Nephron (organoid): ENCODE measurements at regions not wholly inside any gene's neighbourhood (a gene's known extent, or its start where the extent isn't known, plus 50 kb on each side); places are given as distances from the start of the nearest gene placed in this dataset.

ENCODE experiments used
- H3K27ac Mint-ChIP-seq, 3 experiments: 2 replicates each; pipeline ENCODE4 v1.8.0; 2020; ENCODE audit warnings: mixed read lengths in 3 of 3, mild to moderate bottlenecking in 2 of 3, moderate library complexity in 1 of 3
- H3K27me3 Mint-ChIP-seq: 2 replicates; pipeline ENCODE4 v1.8.0; 2021; ENCODE audit warnings: low read depth, mild to moderate bottlenecking, moderate library complexity, mixed read lengths
- H3K36me3 Mint-ChIP-seq: 2 replicates; pipeline ENCODE4 v1.8.0; 2020; ENCODE audit warnings: low read depth, mixed read lengths
- H3K4me1 Mint-ChIP-seq: 2 replicates; pipeline ENCODE4 v1.8.0; 2020; ENCODE audit warnings: mixed read lengths
- H3K4me3 Mint-ChIP-seq, 3 experiments: 2 replicates each; pipeline ENCODE4 v1.8.0; 2020; ENCODE audit warnings: mild to moderate bottlenecking in 3 of 3, mixed read lengths in 3 of 3, moderate library complexity in 2 of 3
- H3K9me3 Mint-ChIP-seq: 2 replicates; pipeline ENCODE4 v1.8.0; 2020; ENCODE audit warnings: mixed read lengths
- TF ChIP-seq, protein P1 (sequence below), 3 experiments: fragments of 200-600 bp; sonication (generic); IDR thresholded peaks; one replicate each; pipeline ENCODE4 v1.5.0; 2021; ENCODE audit warnings: antibody characterized with exemption in 3 of 3; ENCODE audit not compliant: unreplicated experiment in 3 of 3

DNA sequence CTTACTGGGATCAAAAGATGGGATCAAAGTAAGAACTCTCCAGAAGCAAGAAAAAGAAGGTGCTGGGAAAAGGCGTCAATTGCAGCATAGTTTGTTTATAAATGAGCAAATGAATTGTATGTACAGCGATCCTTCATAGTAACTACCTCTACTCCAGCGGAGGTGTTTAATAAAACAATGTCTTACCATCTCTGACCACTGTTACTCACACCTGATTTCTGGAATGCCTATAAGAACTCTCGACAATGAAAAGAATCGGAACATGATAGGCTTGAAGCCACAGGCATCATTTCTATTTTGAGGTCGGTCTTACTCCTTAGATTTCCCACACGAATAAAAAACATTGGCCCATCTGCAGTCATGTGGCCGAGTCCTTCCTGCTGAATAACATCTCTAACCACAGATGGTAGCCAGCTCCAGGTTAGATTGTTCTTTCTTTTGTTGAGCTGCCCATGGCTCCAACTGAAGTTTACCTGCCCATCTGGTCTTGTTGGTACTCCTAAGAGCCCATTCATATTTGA, 67.6 kb downstream of the CLDN34 start:
- Mint-ChIP-seq H3K27me3 (no peaks in the 10 kb centered on the region), H3K4me1 (no peaks in the 10 kb centered on the region), H3K4me3 (no peak overlapping the region), H3K9me3 (peaks cover 18% of the 10 kb centered on the region), H3K36me3 (peaks cover 18% of the 10 kb centered on the region), H3K27ac (no peak overlapping the region)
- TF ChIP-seq, protein P1, sequence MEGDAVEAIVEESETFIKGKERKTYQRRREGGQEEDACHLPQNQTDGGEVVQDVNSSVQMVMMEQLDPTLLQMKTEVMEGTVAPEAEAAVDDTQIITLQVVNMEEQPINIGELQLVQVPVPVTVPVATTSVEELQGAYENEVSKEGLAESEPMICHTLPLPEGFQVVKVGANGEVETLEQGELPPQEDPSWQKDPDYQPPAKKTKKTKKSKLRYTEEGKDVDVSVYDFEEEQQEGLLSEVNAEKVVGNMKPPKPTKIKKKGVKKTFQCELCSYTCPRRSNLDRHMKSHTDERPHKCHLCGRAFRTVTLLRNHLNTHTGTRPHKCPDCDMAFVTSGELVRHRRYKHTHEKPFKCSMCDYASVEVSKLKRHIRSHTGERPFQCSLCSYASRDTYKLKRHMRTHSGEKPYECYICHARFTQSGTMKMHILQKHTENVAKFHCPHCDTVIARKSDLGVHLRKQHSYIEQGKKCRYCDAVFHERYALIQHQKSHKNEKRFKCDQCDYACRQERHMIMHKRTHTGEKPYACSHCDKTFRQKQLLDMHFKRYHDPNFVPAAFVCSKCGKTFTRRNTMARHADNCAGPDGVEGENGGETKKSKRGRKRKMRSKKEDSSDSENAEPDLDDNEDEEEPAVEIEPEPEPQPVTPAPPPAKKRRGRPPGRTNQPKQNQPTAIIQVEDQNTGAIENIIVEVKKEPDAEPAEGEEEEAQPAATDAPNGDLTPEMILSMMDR (IDR thresholded peaks at IDR 0.05; ENCODE audit: unreplicated experiment in 3 of 3): no peak

DNA sequence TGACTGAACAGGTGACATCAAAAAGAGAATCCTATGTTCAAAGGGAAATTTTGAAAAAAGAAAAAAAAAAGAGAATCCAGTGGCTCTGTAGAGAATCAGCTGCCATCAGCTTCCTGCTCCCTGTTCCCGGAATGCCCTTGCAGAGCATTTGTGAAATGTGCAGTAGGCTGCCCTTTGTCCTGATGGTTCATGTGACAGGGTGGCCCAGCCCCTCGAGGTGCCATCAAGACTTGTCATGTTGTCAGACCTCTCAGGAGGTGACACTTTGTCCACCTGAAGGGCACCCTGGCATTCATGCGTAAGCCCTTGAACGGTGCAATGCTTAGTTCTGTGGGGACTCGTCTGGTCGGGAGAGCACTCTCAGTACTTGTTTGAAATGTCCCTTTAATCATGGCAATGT, 71.4 kb downstream of the CLDN34 start:
- Mint-ChIP-seq H3K27me3 (peaks cover 3% of the 10 kb centered on the region), H3K4me1 (no peaks in the 10 kb centered on the region), H3K4me3 (no peak overlapping the region), H3K36me3 (peaks cover 16% of the 10 kb centered on the region), H3K27ac (no peak overlapping the region), H3K9me3 (peaks cover 9% of the 10 kb centered on the region)
- TF ChIP-seq, protein P1 (IDR thresholded peaks at IDR 0.05; ENCODE audit: unreplicated experiment in 3 of 3): no peak

DNA sequence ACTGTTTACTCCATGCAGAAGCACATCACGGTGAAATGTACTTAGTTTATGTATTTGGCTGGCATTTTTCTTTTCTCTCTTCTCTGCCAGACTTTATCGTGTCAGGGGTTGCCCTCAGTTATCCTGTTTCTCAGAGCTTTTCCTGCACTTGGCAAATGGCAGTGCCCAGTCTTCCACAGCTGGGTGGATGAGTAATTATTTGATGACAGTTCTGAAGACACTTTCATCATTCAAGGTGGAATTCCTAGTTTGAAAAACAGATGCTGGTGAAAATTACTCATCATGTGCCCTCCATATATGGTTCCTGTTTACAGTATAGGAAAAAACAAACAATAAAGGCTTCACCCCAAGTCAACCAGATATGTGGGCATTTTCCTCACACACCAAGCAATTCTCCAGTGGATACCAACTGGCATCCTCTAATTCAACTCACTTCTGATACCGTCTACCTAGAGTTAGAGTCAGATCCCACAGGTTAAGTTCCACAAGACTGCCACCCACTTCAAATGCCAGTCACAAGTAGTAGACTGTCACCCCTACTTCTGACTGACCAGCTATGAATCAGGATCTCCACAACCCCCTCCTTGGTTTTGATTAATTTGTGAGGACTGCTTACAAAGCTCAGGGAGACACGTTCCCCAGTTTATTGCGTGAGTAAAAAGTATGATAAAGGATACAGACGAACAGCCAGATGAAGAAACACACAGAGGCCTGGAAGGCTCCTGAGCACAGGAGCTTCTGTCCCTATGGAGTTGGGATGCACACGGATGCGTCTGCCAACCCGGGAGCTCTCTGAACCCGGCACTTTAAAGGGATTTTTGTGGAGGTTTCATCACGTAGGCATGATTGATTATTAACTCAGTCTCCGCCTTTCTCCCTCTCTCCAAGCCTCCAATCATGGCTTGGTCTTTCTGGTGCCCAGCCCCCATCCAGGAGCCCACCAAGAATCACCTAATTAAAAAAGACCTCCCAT, 72.9 kb downstream of the CLDN34 start:
- Mint-ChIP-seq H3K27ac (no peak overlapping the region), H3K4me1 (no peaks in the 10 kb centered on the region), H3K36me3 (peaks cover 7% of the 10 kb centered on the region), H3K4me3 (no peak overlapping the region), H3K9me3 (peaks cover 5% of the 10 kb centered on the region), H3K27me3 (peaks cover 3% of the 10 kb centered on the region)
- TF ChIP-seq, protein P1 (IDR thresholded peaks at IDR 0.05; ENCODE audit: unreplicated experiment in 3 of 3): no peak

DNA sequence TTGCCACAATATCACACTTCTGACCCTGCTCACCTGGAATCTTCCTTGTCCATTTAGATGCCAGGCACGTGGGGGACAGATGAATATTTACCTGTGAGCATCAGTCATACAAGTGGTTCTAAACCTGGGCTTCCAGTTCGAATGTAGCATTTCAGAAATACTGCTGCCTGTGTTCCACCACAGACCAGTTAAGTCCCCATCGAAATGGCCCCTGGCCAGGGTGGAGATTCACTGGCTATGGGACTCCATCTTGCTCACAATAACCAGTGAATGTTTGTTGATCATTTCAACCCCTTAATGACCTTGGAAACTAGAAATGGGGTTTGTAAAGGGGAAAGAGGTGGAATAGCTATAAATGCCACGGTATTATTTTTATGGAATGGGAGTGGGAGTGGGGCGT, 73.8 kb downstream of the CLDN34 start:
- Mint-ChIP-seq H3K27ac (no peak overlapping the region), H3K27me3 (peaks cover 3% of the 10 kb centered on the region), H3K4me3 (no peak overlapping the region), H3K4me1 (no peaks in the 10 kb centered on the region), H3K36me3 (peaks cover 5% of the 10 kb centered on the region), H3K9me3 (peaks cover 5% of the 10 kb centered on the region)
- TF ChIP-seq, protein P1 (IDR thresholded peaks at IDR 0.05; ENCODE audit: unreplicated experiment in 3 of 3): no peak

DNA sequence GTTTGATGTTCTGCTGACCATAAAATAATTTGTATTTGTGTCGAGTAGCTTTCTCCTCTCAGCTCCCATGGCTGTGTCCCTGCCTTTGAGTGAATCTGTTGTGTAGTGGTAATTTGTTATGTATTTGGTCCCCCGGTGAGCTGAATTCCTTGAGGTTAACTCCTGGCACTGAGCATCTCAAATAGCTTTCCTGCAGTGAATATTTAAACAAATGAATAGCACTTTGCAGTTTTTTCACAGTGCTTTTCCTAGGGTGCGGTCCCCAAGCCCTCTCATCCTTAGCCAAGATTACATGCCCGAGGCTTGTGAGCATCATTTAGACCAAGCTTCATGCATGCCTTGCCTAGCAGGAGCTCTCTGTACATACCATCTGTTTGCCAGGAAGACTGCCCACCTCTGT, 74.2 kb downstream of the CLDN34 start:
- H3K4me1 Mint-ChIP-seq: no peaks in the 10 kb centered on the region
- no peak overlapping the region for H3K27ac Mint-ChIP-seq
- H3K36me3 Mint-ChIP-seq: peaks cover 3% of the 10 kb centered on the region
- H3K9me3 Mint-ChIP-seq: peaks cover 4% of the 10 kb centered on the region
- H3K4me3 Mint-ChIP-seq: no peak overlapping the region
- peaks cover 3% of the 10 kb centered on the region for H3K27me3 Mint-ChIP-seq
- TF ChIP-seq, protein P1 (IDR thresholded peaks at IDR 0.05; ENCODE audit: unreplicated experiment in 3 of 3): no peak
